ENCODE measurements at regions not wholly inside any gene's neighbourhood (a gene's known extent, or its start where the extent isn't known, plus 50 kb on each side); places are given as distances from the start of the nearest gene placed in this dataset.
"Not testable (repeated sequence)": the region's sequence is repeated elsewhere in the genome, so short reads cannot be mapped to it uniquely, and the experiment has no call there.

- BruUV-seq (replicated peaks) = no TSS peak
- no peaks in the 10 kb centered on the region for H3K9me3 ChIP-seq (ENCODE audit: insufficient read depth, low read depth)
- H3F3A ChIP-seq (ENCODE audit: insufficient read depth, low read depth) = no peaks in the 10 kb centered on the region
- H3K27ac ChIP-seq = no peak overlapping the region
- no peaks in the 10 kb centered on the region for H3K36me3 ChIP-seq (ENCODE audit: low read depth)
- H3K4me1 ChIP-seq (replicated peaks; ENCODE audit: insufficient read depth) = no peaks in the 10 kb centered on the region
- no peak overlapping the region for H3K4me3 ChIP-seq
- H3K79me2 ChIP-seq (ENCODE audit: low read depth) = no peaks in the 10 kb centered on the region
- H3K9me2 ChIP-seq (ENCODE audit: insufficient read depth) = no peaks in the 10 kb centered on the region
- no peak for DNase-seq
- TF ChIP-seq, protein P1, sequence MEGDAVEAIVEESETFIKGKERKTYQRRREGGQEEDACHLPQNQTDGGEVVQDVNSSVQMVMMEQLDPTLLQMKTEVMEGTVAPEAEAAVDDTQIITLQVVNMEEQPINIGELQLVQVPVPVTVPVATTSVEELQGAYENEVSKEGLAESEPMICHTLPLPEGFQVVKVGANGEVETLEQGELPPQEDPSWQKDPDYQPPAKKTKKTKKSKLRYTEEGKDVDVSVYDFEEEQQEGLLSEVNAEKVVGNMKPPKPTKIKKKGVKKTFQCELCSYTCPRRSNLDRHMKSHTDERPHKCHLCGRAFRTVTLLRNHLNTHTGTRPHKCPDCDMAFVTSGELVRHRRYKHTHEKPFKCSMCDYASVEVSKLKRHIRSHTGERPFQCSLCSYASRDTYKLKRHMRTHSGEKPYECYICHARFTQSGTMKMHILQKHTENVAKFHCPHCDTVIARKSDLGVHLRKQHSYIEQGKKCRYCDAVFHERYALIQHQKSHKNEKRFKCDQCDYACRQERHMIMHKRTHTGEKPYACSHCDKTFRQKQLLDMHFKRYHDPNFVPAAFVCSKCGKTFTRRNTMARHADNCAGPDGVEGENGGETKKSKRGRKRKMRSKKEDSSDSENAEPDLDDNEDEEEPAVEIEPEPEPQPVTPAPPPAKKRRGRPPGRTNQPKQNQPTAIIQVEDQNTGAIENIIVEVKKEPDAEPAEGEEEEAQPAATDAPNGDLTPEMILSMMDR (conservative IDR thresholded peaks at IDR 0.05) = no peak
- no peak for TF ChIP-seq EZH2 (IDR thresholded peaks at IDR 0.05; ENCODE audit: low read depth)
- H2AFZ ChIP-seq = no peak overlapping the region
- intact Hi-C loops (cut with micrococcal nuclease; ENCODE audit: unreplicated experiment) = no loop called here
- ChIA-PET POLR2A (ENCODE audit: unreplicated experiment) (no interaction called here), CTCF (no interaction called here)
- no peaks in the 10 kb centered on the region for H4K20me1 ChIP-seq (ENCODE audit: insufficient read depth)
- H3K27me3 ChIP-seq (ENCODE audit: insufficient read depth, low read depth) = peaks cover 83% of the 10 kb centered on the region
- no peak overlapping the region for H3K4me2 ChIP-seq
Observed at GRCh38 chr6:167416676-167417430, 92.0 kb downstream of the TTLL2 start.

DNA sequence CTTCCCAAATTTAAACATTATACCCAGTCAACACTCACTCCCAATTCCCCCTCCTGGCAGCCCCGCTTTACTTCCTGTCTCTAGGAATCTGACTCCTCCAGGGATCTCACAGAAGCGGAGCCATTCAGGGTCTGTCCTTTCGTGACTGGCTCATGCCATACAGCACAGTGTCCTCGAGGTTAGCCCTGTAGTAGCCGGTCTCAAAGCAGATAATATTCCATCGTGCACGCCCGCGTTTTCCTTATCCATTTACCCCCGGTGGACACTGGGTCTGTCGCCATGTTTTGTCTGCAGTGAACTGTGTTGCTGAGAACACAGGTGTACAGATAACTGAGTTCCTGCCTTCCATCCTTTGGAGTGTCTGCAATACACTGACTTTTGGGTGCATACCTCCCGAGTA lies 95.3 kb downstream of the TTLL2 start:
- no peak overlapping the region for H2AFZ ChIP-seq
- no peaks in the 10 kb centered on the region for H3F3A ChIP-seq (ENCODE audit: insufficient read depth, low read depth)
- no peak overlapping the region for H3K4me2 ChIP-seq
- no peaks in the 10 kb centered on the region for H4K20me1 ChIP-seq (ENCODE audit: insufficient read depth)
- H3K9me3 ChIP-seq (ENCODE audit: insufficient read depth, low read depth) = no peaks in the 10 kb centered on the region
- no peak overlapping the region for H3K27ac ChIP-seq
- H3K36me3 ChIP-seq (ENCODE audit: low read depth) = no peaks in the 10 kb centered on the region
- H3K4me1 ChIP-seq (replicated peaks; ENCODE audit: insufficient read depth) = no peaks in the 10 kb centered on the region
- intact Hi-C loops (cut with micrococcal nuclease; ENCODE audit: unreplicated experiment) = no loop called here
- peaks cover 52% of the 10 kb centered on the region for H3K27me3 ChIP-seq (ENCODE audit: insufficient read depth, low read depth)
- BruUV-seq (replicated peaks) = no TSS peak
- DNase-seq = no peak
- H3K9me2 ChIP-seq (ENCODE audit: insufficient read depth) = no peaks in the 10 kb centered on the region
- ChIA-PET POLR2A (ENCODE audit: unreplicated experiment) (no interaction called here), CTCF (no interaction called here)
- TF ChIP-seq, protein P1 (conservative IDR thresholded peaks at IDR 0.05) = no peak
- TF ChIP-seq EZH2 (IDR thresholded peaks at IDR 0.05; ENCODE audit: low read depth) = no peak
- no peak overlapping the region for H3K4me3 ChIP-seq
- no peaks in the 10 kb centered on the region for H3K79me2 ChIP-seq (ENCODE audit: low read depth)

- H3K9me3 ChIP-seq (ENCODE audit: insufficient read depth, low read depth) = no peaks in the 10 kb centered on the region
- TF ChIP-seq, protein P1 (conservative IDR thresholded peaks at IDR 0.05) = no peak
- TF ChIP-seq EZH2 (IDR thresholded peaks at IDR 0.05; ENCODE audit: low read depth) = no peak
- no peaks in the 10 kb centered on the region for H4K20me1 ChIP-seq (ENCODE audit: insufficient read depth)
- no peak overlapping the region for H3K4me3 ChIP-seq
- BruUV-seq (replicated peaks) = no TSS peak
- H2AFZ ChIP-seq = no peak overlapping the region
- DNase-seq = no peak
- H3K79me2 ChIP-seq (ENCODE audit: low read depth) = no peaks in the 10 kb centered on the region
- no peaks in the 10 kb centered on the region for H3F3A ChIP-seq (ENCODE audit: insufficient read depth, low read depth)
- H3K9me2 ChIP-seq (ENCODE audit: insufficient read depth) = no peaks in the 10 kb centered on the region
- intact Hi-C loops (cut with micrococcal nuclease; ENCODE audit: unreplicated experiment) = no loop called here
- peaks cover 42% of the 10 kb centered on the region for H3K27me3 ChIP-seq (ENCODE audit: insufficient read depth, low read depth)
- no peak overlapping the region for H3K27ac ChIP-seq
- ChIA-PET POLR2A (ENCODE audit: unreplicated experiment) (no interaction called here), CTCF (no interaction called here)
- no peaks in the 10 kb centered on the region for H3K4me1 ChIP-seq (replicated peaks; ENCODE audit: insufficient read depth)
- no peaks in the 10 kb centered on the region for H3K36me3 ChIP-seq (ENCODE audit: low read depth)
- no peak overlapping the region for H3K4me2 ChIP-seq
Observed at GRCh38 chr6:167420858-167421766, 96.2 kb downstream of the TTLL2 start.

- peaks cover 39% of the 10 kb centered on the region for H3K27me3 ChIP-seq (ENCODE audit: insufficient read depth, low read depth)
- H3K27ac ChIP-seq; POLR2A ChIA-PET (ENCODE audit: unreplicated experiment); H3K36me3 ChIP-seq (ENCODE audit: low read depth); H3F3A ChIP-seq (ENCODE audit: insufficient read depth, low read depth); H2AFZ ChIP-seq; H3K9me3 ChIP-seq (ENCODE audit: insufficient read depth, low read depth); H3K9me2 ChIP-seq (ENCODE audit: insufficient read depth); H3K4me3 ChIP-seq; H3K4me2 ChIP-seq; BruUV-seq (replicated peaks); CTCF ChIA-PET; H3K4me1 ChIP-seq (replicated peaks; ENCODE audit: insufficient read depth); intact Hi-C loops (cut with micrococcal nuclease; ENCODE audit: unreplicated experiment); DNase-seq; H3K79me2 ChIP-seq (ENCODE audit: low read depth); H4K20me1 ChIP-seq (ENCODE audit: insufficient read depth): not testable (repeated sequence)
Observed at GRCh38 chr6:167421944-167422343, 97.1 kb downstream of the TTLL2 start.

Data from PC-9 (cell line).